Muscle of leg (tissue), 3 donors: ENCODE measurements at regions not wholly inside any gene's neighbourhood (a gene's known extent, or its start where the extent isn't known, plus 50 kb on each side); places are given as distances from the start of the nearest gene placed in this dataset.
"Not testable (repeated sequence)": the region's sequence is repeated elsewhere in the genome, so short reads cannot be mapped to it uniquely, and the experiment has no call there.

Experiments
- DNase-seq: peaks from one replicate; pipeline ENCODE4 v3.0.0; 2013
- H3K27ac ChIP-seq: one replicate; pipeline ENCODE4 v1.5.1; 2013; ENCODE audit warnings: mild to moderate bottlenecking, low read length, control low read depth
- H3K27me3 ChIP-seq: one replicate; pipeline ENCODE4 v1.6.1; 2013; ENCODE audit warnings: low read length; ENCODE audit not compliant: control insufficient read depth, insufficient read depth
- H3K36me3 ChIP-seq: one replicate; pipeline ENCODE4 v1.6.1; 2013; ENCODE audit warnings: low read length; ENCODE audit not compliant: control insufficient read depth, insufficient read depth
- H3K4me1 ChIP-seq: one replicate; pipeline ENCODE4 v1.6.1; 2013; ENCODE audit warnings: low read length; ENCODE audit not compliant: control insufficient read depth, insufficient read depth
- H3K4me3 ChIP-seq: one replicate; pipeline ENCODE4 v1.5.1; 2013; ENCODE audit warnings: low read length, control low read depth
- H3K9me3 ChIP-seq: replicated peaks from 2 replicates; pipeline ENCODE4 v1.6.1; 2013; ENCODE audit warnings: low read depth, low read length; ENCODE audit not compliant: control insufficient read depth
- WGBS: methylation state at CpG from one replicate; pipeline ENCODE4 v1.1.5; 2013; ENCODE audit warnings: missing lambda C conversion rate; ENCODE audit not compliant: insufficient coverage; 5-methylcytosine and 5-hydroxymethylcytosine counted together

DNA sequence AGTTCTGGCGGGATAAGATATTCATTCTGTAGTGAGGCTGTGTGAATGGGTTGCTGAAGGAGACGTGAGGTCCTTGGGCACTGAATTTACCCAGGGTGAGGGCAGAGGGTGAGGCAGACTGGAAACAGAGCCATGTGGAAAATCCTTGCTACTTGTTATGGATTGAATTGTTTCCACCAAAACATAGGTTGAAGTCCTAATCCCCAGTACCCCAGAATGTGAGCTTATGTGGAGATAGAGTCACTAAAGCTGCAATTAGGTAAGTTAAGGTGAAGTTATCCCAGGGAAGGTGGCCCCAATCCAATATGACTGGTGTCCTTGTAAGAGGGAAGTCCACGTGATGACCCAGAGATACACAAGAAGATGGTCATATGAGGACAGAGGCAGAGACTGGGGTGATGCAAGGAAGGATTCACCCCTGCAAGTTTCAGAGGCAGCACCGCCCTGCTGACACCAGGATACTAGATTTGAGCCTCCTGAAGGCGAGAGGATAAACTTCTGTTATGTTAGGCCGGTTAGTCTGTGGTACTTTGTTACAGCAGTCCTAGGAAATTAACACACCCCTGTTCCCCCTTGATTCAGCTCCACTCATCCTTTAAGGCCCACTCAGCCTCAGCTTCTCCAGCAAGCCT, 289.4 kb upstream of the MEX3C start:
- no peaks in the 10 kb centered on the region for H3K9me3 ChIP-seq
- H3K4me1 ChIP-seq: no peaks in the 10 kb centered on the region
- H3K36me3 ChIP-seq: no peaks in the 10 kb centered on the region
- H3K27ac ChIP-seq: no peak overlapping the region
- WGBS: 87% methylated on average over 3 of the region's 6 CpGs
- H3K4me3 ChIP-seq: no peak overlapping the region
- DNase-seq: no peak
- no peaks in the 10 kb centered on the region for H3K27me3 ChIP-seq

DNA sequence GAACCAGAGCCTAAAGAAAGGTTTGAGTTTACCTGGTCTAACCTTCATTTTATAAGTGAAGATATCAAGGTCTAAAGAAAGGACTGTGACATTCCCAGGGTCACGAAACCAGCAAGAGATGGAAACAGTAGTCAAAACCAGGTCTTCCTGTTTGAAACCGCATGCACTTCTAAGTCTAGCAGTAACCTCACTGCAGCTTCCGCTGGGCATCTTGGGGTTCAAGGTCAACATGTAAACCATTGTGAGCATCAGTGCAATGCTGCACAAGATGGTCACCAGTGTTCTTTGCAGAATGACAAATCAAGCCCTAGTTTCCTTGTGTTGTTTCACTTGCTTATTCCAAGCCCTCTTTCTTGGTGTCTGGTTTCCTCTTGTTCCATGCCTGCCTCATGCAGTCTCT, 292.9 kb upstream of the MEX3C start:
- Histone ChIP-seq H3K27ac (no peak overlapping the region), H3K27me3 (no peaks in the 10 kb centered on the region), H3K9me3 (no peaks in the 10 kb centered on the region), H3K4me1 (no peaks in the 10 kb centered on the region), H3K36me3 (no peaks in the 10 kb centered on the region), H3K4me3 (no peak overlapping the region)
- DNase-seq: no peak
- WGBS: 87% methylated on average over 3 of the region's 3 CpGs

DNA sequence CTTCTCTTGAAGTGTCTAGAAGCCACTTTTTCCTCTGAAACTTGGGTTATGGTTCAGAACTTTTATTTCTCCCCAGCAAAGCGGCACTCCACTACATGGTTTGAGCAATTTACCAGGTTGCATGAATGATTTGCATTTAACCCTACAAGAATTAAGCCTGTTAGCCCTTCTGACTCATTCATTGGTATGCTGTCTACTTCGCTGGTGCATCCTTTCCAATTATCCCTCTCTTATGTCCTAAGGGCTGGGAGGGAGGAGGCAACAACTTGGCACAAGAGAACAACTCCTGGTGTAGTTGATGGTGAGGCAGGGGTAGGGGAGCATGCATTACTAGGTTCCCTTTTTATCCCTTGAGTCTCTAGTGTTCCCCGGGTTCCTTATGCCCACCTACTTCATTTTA, 293.4 kb upstream of the MEX3C start:
- no peaks in the 10 kb centered on the region for H3K9me3 ChIP-seq
- 88% methylated on average over 1 of the region's 3 CpGs for WGBS
- no peaks in the 10 kb centered on the region for H3K27me3 ChIP-seq
- H3K4me3 ChIP-seq: no peak overlapping the region
- H3K36me3 ChIP-seq: no peaks in the 10 kb centered on the region
- no peak for DNase-seq
- no peaks in the 10 kb centered on the region for H3K4me1 ChIP-seq
- H3K27ac ChIP-seq: no peak overlapping the region

DNA sequence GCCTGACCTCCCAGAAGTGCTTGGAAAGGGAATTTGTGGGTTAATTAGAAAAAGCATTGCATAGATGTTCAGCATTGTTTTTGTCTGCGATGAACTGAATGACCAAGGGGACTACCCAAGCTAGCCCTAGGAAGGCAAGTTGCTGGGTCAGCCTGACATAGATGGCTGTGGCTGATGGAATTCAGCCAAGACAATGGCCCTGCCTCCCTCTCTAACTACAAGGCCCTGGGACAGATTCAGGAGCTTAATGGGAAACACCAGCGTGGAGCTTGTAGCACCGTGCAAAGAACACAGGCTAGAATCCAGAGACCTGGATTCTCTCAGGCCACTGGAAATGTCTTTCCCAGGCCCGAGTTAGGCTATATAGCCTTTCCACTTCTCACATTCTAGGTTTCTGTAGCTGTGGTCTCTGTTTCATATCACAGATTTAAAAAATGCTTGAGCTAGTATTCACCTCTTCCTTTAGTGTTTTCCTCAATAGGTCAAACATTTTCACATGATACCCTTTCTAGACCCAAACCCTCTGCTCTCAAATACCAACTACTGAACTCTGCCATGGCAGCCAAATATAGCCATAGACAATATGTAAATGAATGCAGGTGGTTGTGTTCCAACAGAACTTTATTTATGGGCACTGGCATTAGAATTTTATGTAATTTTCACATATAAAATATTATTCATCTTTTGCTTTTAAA, 294.3 kb upstream of the MEX3C start:
- Histone ChIP-seq H3K4me1 (no peaks in the 10 kb centered on the region), H3K4me3 (no peak overlapping the region), H3K9me3 (no peaks in the 10 kb centered on the region), H3K27me3 (no peaks in the 10 kb centered on the region), H3K27ac (no peak overlapping the region), H3K36me3 (no peaks in the 10 kb centered on the region)
- WGBS: 41% methylated on average over 4 of the region's 4 CpGs
- DNase-seq: peak; percentile 3

DNA sequence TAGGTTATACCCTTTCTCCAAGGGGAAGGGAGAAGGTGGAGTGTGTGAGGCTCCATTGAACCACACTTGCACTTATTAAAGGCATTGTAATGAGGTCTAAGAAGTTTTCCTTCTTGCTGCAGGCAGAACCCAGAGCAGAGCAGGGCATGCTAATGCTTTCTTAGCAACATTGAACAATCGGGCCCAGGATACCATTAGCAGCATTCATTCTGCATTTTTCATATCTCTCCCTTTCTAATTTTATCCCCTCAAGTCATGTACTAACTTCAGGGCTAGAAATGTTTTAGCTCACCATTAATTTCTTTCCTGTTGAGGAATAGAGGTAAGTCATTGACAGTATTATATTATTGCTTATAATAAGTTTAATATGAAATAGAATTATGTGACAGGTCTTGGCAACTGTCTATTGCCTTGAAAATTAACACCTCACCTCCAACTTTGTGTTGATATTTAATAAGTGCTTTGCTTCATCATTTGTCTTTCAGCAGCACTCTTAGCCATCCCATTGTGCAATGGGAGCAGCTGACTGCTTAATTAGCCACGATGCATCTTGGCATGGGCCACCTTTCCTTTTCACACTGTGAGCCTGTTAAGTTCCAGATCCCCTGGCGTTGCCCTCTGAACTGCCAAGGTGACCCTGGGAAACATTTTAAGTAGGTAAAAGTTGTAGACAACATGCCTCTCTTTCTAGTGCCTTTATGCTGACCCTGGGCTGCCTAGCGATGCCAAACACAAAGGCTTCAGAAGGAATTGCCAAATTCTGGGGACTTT, 300.8 kb upstream of the MEX3C start:
- Histone ChIP-seq H3K27ac (no peak overlapping the region), H3K4me3 (no peak overlapping the region), H3K27me3 (no peaks in the 10 kb centered on the region), H3K36me3 (no peaks in the 10 kb centered on the region), H3K4me1 (no peaks in the 10 kb centered on the region), H3K9me3 (no peaks in the 10 kb centered on the region)
- no peak for DNase-seq
- WGBS: 86% methylated on average over 4 of the region's 4 CpGs

DNA sequence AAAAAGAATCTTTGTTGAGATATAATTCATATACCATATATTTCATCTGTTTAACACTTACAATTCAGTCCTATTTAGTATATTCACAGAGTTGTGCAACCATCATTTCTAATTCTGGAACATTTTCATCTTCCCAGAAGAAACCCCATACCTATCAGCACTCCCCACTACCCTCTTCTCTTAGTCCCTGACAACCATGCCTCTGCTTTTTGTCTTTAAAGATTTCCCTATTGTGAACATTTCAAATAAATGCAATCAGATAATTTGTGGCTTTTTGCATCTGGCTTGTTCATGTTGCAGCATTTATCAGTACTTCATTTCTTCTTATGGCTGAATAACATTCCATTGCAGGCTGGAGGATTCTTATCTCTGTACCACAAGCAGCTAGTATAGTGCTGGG, 305.9 kb upstream of the MEX3C start:
- Histone ChIP-seq H3K27me3 (no peaks in the 10 kb centered on the region), H3K27ac (no peak overlapping the region), H3K36me3 (no peaks in the 10 kb centered on the region), H3K9me3 (no peaks in the 10 kb centered on the region), H3K4me1 (no peaks in the 10 kb centered on the region), H3K4me3 (no peak overlapping the region)
- no peak for DNase-seq

- Histone ChIP-seq H3K27ac (no peak overlapping the region), H3K9me3 (no peaks in the 10 kb centered on the region), H3K36me3 (no peaks in the 10 kb centered on the region), H3K4me1 (no peaks in the 10 kb centered on the region), H3K27me3 (no peaks in the 10 kb centered on the region), H3K4me3 (no peak overlapping the region)
- DNase-seq: no peak
- WGBS: 79% methylated on average over 3 of the region's 3 CpGs
Measured at GRCh38 chr18:51506811-51507210, 309.3 kb upstream of the MEX3C start.

DNA sequence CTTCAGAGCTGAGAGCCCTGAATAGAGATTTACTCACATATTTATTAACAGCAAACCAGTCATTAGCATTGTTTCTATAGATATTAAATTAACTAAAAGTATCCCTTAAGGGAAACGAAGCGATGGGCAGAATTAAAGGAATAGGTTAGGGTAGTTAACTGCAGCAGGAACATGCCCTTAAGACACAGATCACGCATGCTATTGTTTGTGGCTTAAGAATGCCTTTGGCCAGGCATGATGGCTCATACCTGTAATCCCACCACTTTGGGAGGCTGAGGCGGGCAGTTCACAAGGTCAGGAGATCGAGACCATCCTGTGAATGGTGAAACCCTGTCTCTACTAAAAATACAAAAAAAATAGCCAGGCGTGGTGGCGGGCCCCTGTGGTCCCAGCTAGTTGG, 310.9 kb upstream of the MEX3C start:
- not testable (repeated sequence) for H3K27me3 ChIP-seq, H3K9me3 ChIP-seq, H3K27ac ChIP-seq, DNase-seq, H3K4me1 ChIP-seq, H3K4me3 ChIP-seq, H3K36me3 ChIP-seq
- no CpG with 5 or more reads among the region's 7 CpGs for WGBS

GRCh38 chr18:51510020-51510419, 312.5 kb upstream of the MEX3C start:
- Histone ChIP-seq H3K27ac (no peak overlapping the region), H3K36me3 (no peaks in the 10 kb centered on the region), H3K4me1 (no peaks in the 10 kb centered on the region), H3K27me3 (no peaks in the 10 kb centered on the region), H3K4me3 (no peak overlapping the region), H3K9me3 (no peaks in the 10 kb centered on the region)
- DNase-seq: no peak

DNA sequence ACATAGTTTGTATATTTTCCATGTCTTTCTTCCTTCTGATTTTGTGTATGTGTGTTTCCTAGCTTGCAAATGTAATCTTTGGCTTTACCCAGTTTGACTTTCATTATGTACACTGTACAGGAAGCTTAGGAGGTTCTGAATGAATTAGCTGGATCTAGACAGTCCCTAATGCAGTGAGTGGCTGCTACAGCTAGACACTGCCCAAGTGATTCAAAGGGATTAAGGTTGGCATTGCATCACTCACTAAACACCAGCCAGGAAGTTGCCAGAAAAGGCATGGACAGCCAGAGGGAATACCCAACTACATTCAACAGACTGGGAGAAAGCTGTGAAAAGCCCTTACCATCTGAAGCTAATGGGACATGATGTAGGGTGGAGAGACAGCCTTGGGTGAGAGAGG, 316.0 kb upstream of the MEX3C start:
- Histone ChIP-seq H3K9me3 (no peaks in the 10 kb centered on the region), H3K27me3 (no peaks in the 10 kb centered on the region), H3K36me3 (no peaks in the 10 kb centered on the region), H3K4me1 (no peaks in the 10 kb centered on the region), H3K4me3 (no peak overlapping the region), H3K27ac (no peak overlapping the region)
- DNase-seq: no peak
